ENCODE measurements at regions not wholly inside any gene's neighbourhood (a gene's known extent, or its start where the extent isn't known, plus 50 kb on each side); places are given as distances from the start of the nearest gene placed in this dataset.

GRCh38 chr11:130705670-130706421 lies 210.4 kb downstream of the SNX19 start:
- 67% methylated on average over 5 of the region's 5 CpGs for WGBS
- H3K4me1 ChIP-seq (ENCODE audit: insufficient read depth), result no peaks in the 10 kb centered on the region
- H3K4me3 ChIP-seq (ENCODE audit: low read depth, low read length), result no peak overlapping the region
- H3K27ac ChIP-seq (ENCODE audit: low read depth), result no peak overlapping the region
- no peak for DNase-seq (ENCODE audit: extremely low spot score)
- no peaks in the 10 kb centered on the region for H3K36me3 ChIP-seq (ENCODE audit: insufficient read depth)

DNA sequence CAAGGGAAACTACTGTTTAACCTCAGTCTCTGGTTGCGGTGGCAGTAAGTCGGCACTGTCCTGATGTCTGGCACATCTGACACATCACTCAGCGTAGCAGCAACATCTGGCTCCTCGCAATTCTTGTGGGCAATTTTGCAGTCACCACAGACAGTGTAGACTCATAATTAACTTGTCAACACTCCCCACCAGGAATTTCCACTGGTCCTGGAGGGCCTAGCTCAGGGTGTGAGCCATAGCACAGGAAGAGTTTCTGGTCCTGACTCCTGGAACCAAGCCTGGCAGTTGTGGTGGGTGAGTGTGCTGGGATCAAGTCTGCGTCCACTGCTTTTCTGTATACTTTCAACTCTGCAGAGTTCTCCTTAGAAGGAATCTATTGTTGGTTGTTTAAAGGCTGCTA lies 209.7 kb downstream of the SNX19 start:
- no peaks in the 10 kb centered on the region for H3K36me3 ChIP-seq (ENCODE audit: insufficient read depth)
- WGBS, result 90% methylated on average over 5 of the region's 5 CpGs
- H3K27ac ChIP-seq (ENCODE audit: low read depth), result no peak overlapping the region
- no peaks in the 10 kb centered on the region for H3K4me1 ChIP-seq (ENCODE audit: insufficient read depth)
- DNase-seq (ENCODE audit: extremely low spot score), result no peak
- no peak overlapping the region for H3K4me3 ChIP-seq (ENCODE audit: low read depth, low read length)

DNA sequence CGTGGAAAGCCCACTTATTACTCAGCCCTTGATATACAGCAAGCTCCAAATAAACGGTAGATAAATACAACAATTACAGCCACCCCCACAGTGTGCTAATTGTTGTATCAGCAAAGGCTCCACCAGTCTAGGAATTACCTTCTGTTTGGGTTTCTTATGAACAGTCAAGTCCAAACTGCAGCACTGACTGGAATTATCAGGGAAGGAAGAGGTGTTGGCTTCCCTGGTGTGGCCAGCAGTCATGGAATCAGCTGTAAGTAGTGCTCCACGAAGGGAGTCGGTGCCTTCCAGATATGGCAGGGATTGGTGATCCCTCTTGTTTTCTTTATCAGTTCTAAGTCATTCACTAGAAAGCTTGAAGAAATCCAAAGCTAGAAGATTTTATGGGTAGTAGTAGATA lies 209.1 kb downstream of the SNX19 start:
- H3K4me1 ChIP-seq (ENCODE audit: insufficient read depth), result no peaks in the 10 kb centered on the region
- H3K36me3 ChIP-seq (ENCODE audit: insufficient read depth), result no peaks in the 10 kb centered on the region
- 94% methylated on average over 4 of the region's 4 CpGs for WGBS
- H3K27ac ChIP-seq (ENCODE audit: low read depth), result no peak overlapping the region
- no peak for DNase-seq (ENCODE audit: extremely low spot score)
- no peak overlapping the region for H3K4me3 ChIP-seq (ENCODE audit: low read depth, low read length)

DNA sequence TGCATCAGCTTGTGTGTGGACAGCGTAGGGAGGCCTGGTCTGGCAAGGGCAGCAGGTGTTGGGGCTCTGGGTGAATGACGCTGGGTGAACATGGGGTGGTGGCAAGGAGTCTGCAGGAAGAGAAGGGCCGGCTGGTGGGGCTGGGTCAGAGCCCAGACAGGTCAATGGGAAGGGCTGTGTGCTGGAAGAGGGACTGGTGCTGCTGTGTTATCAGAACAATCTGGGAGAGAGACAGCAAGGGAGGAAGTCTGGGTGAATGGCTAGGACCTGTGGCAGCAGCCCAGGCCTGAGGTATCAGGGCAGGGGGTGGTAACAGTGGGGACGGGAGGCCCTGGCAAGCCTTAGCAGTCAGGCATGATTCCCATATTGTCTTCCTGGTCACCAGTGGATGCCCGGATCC lies 206.7 kb downstream of the SNX19 start:
- Histone ChIP-seq H3K36me3 (ENCODE audit: insufficient read depth) (no peaks in the 10 kb centered on the region), H3K27ac (ENCODE audit: low read depth) (no peak overlapping the region), H3K4me1 (ENCODE audit: insufficient read depth) (no peaks in the 10 kb centered on the region), H3K4me3 (ENCODE audit: low read depth, low read length) (no peak overlapping the region)
- no peak for DNase-seq (ENCODE audit: extremely low spot score)
- WGBS, result 89% methylated on average over 5 of the region's 5 CpGs

GRCh38 chr11:130710021-130710420 lies 206.3 kb downstream of the SNX19 start:
- 95% methylated on average over 5 of the region's 5 CpGs for WGBS
- Histone ChIP-seq H3K36me3 (ENCODE audit: insufficient read depth) (no peaks in the 10 kb centered on the region), H3K4me3 (ENCODE audit: low read depth, low read length) (no peak overlapping the region), H3K27ac (ENCODE audit: low read depth) (no peak overlapping the region), H3K4me1 (ENCODE audit: insufficient read depth) (no peaks in the 10 kb centered on the region)
- no peak for DNase-seq (ENCODE audit: extremely low spot score)

DNA sequence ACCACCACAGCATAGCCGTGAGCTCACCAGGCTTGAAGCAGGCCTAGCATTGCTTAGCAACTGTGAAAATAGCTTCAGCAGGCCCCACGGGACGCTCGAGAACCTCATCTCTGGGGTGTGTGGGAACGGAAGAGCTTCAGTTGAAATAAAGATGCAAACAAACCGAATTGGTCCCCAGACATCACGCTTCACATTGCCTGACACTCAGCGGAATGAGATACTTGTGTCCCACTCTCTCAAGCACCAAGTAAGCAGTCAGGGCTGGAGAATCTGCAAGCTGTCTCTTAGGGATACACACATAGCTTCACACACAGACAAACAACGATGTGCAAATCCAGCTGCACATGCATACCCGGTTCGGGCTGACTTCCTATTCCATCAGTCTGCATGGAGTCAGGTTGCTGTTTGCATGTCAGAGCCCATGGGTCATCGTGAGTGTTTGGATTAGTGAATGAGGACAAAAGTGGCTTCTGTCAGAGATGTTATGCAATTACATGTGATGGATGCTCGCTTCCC lies 205.7 kb downstream of the SNX19 start:
- Histone ChIP-seq H3K4me1 (ENCODE audit: insufficient read depth) (no peaks in the 10 kb centered on the region), H3K4me3 (ENCODE audit: low read depth, low read length) (no peak overlapping the region), H3K36me3 (ENCODE audit: insufficient read depth) (no peaks in the 10 kb centered on the region), H3K27ac (ENCODE audit: low read depth) (no peak overlapping the region)
- WGBS, result 69% methylated on average over 13 of the region's 13 CpGs
- DNase-seq (ENCODE audit: extremely low spot score), result no peak

- Histone ChIP-seq H3K4me3 (ENCODE audit: low read depth, low read length) (no peak overlapping the region), H3K4me1 (ENCODE audit: insufficient read depth) (no peaks in the 10 kb centered on the region), H3K27ac (ENCODE audit: low read depth) (no peak overlapping the region), H3K36me3 (ENCODE audit: insufficient read depth) (no peaks in the 10 kb centered on the region)
- 80% methylated on average over 6 of the region's 6 CpGs for WGBS
- DNase-seq (ENCODE audit: extremely low spot score), result no peak
These were observed 205.1 kb downstream of the SNX19 start for GRCh38 chr11:130711193-130711592.

- no peak overlapping the region for H3K4me3 ChIP-seq (ENCODE audit: low read depth, low read length)
- no peak overlapping the region for H3K27ac ChIP-seq (ENCODE audit: low read depth)
- H3K4me1 ChIP-seq (ENCODE audit: insufficient read depth), result peaks cover 1% of the 10 kb centered on the region
- no peak for DNase-seq (ENCODE audit: extremely low spot score)
- no peaks in the 10 kb centered on the region for H3K36me3 ChIP-seq (ENCODE audit: insufficient read depth)
These were observed 203.8 kb downstream of the SNX19 start for GRCh38 chr11:130712480-130712879.

GRCh38 chr11:130715085-130715876 lies 201.0 kb downstream of the SNX19 start:
- no peaks in the 10 kb centered on the region for H3K36me3 ChIP-seq (ENCODE audit: insufficient read depth)
- no peak overlapping the region for H3K4me3 ChIP-seq (ENCODE audit: low read depth, low read length)
- H3K4me1 ChIP-seq (ENCODE audit: insufficient read depth), result peaks cover 1% of the 10 kb centered on the region
- DNase-seq (ENCODE audit: extremely low spot score), result no peak
- H3K27ac ChIP-seq (ENCODE audit: low read depth), result no peak overlapping the region
- 61% methylated on average over 4 of the region's 4 CpGs for WGBS

DNA sequence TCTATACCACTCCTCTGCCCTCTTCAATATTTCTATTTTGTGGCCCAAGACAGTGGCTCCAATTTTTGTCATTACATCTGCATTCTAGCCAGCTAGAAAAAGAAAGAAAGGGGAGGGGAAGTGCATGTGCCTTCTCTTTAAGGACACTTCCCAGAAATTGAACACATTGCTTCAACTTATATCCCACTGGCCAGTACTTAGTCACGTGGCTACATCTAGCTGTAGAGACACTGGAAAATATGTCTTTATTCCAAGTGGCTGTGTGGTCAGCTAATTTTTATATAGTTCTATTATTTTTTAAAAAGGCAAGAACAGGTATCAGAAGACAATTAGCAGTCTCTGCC lies 200.4 kb downstream of the SNX19 start:
- no peak for DNase-seq (ENCODE audit: extremely low spot score)
- 63% methylated on average over 1 of the region's 1 CpG for WGBS
- no peak overlapping the region for H3K4me3 ChIP-seq (ENCODE audit: low read depth, low read length)

GRCh38 chr11:130718120-130718519 lies 198.2 kb downstream of the SNX19 start:
- DNase-seq (ENCODE audit: extremely low spot score), result no peak
- H3K4me1 ChIP-seq (ENCODE audit: insufficient read depth), result peaks cover 1% of the 10 kb centered on the region

More for the DNA sequence above, 200.4 kb downstream of the SNX19 start:
- H3K36me3 ChIP-seq (ENCODE audit: insufficient read depth), result no peaks in the 10 kb centered on the region
- peaks cover 1% of the 10 kb centered on the region for H3K4me1 ChIP-seq (ENCODE audit: insufficient read depth)
- no peak overlapping the region for H3K27ac ChIP-seq (ENCODE audit: low read depth)

DNA sequence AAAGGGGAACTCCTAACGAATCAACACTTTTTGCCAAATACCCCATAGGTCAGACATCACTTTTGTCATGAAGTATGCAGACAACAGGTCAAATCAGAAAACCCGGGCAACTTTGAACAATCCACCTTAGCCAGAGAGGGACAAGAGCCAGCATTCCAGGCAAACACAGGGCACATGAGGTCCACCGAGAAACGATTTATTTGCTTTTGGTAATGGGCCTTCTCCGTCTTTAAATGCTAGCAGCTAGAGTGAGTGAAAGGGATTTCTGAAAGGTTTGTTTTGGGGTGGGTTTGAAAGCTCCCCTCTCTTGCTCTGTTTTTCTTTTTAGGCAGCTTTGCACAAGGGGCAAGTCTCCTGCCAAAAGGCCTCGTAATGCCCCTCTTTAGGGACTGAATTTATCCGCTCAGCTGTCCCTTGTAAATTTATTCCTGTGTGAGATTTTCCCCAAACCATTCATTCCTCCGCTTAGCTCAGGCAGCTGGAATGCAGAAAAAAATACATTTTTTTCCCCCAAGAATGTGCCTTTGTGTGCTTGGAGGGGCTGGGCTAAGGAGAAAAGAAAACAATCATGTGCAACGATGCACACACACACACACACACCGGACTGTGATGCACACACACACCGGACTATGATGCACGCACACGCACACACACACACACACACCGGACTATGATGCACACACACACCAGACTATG lies 196.9 kb downstream of the SNX19 start:
- peaks cover 1% of the 10 kb centered on the region for H3K4me1 ChIP-seq (ENCODE audit: insufficient read depth)
- no peak overlapping the region for H3K4me3 ChIP-seq (ENCODE audit: low read depth, low read length)
- H3K27ac ChIP-seq (ENCODE audit: low read depth), result no peak overlapping the region
- 63% methylated on average over 14 of the region's 14 CpGs for WGBS
- no peaks in the 10 kb centered on the region for H3K36me3 ChIP-seq (ENCODE audit: insufficient read depth)
- DNase-seq (ENCODE audit: extremely low spot score), result peak; percentile 33

More at GRCh38 chr11:130718120-130718519, 198.2 kb downstream of the SNX19 start:
- Histone ChIP-seq H3K36me3 (ENCODE audit: insufficient read depth) (no peaks in the 10 kb centered on the region), H3K4me3 (ENCODE audit: low read depth, low read length) (no peak overlapping the region), H3K27ac (ENCODE audit: low read depth) (no peak overlapping the region)
- 88% methylated on average over 6 of the region's 6 CpGs for WGBS

- no peak overlapping the region for H3K27ac ChIP-seq (ENCODE audit: low read depth)
- DNase-seq (ENCODE audit: extremely low spot score), result no peak
- H3K36me3 ChIP-seq (ENCODE audit: insufficient read depth), result no peaks in the 10 kb centered on the region
- H3K4me3 ChIP-seq (ENCODE audit: low read depth, low read length), result no peak overlapping the region
- WGBS, result 83% methylated on average over 27 of the region's 27 CpGs
- peaks cover 1% of the 10 kb centered on the region for H3K4me1 ChIP-seq (ENCODE audit: insufficient read depth)
These were observed 195.9 kb downstream of the SNX19 start for GRCh38 chr11:130720232-130721022.

Measured in urinary bladder (tissue), 3 donors.